ENCODE measurements at regions not wholly inside any gene's neighbourhood (a gene's known extent, or its start where the extent isn't known, plus 50 kb on each side); places are given as distances from the start of the nearest gene placed in this dataset.

- no peak for DNase-seq
Observed at GRCh38 chr16:48879223-48880122, 269.5 kb upstream of the N4BP1 start.

- DNase-seq: no peak
Observed at GRCh38 chr16:48877946-48878345, 268.0 kb upstream of the N4BP1 start.

GRCh38 chr16:48870141-48870540 is 260.2 kb upstream of the N4BP1 start:
- no peak for DNase-seq

GRCh38 chr16:48865520-48865919 is 255.5 kb upstream of the N4BP1 start:
- no peak for DNase-seq

DNA sequence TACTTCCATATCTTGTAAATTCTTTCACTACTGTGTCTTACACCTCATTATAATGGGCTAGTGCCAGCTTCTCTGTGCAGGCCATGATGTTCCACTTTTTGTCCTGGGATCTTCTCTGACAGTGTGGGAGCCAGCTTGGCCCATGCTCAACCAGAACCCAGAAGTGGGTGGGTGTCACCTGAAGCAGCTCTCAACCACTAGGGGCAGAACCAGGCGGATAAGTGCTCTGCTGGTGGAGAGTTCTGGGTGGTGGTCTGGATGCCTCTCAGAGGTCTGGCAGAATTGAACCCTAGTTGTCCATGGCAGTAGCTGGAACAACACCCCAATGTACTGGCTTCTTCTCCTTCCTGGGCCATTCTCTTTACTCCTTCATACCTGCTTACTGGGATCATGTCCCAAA is 254.1 kb upstream of the N4BP1 start:
- no peak for DNase-seq

- DNase-seq: no peak
Observed at GRCh38 chr16:48862087-48862532, 252.1 kb upstream of the N4BP1 start.

DNA sequence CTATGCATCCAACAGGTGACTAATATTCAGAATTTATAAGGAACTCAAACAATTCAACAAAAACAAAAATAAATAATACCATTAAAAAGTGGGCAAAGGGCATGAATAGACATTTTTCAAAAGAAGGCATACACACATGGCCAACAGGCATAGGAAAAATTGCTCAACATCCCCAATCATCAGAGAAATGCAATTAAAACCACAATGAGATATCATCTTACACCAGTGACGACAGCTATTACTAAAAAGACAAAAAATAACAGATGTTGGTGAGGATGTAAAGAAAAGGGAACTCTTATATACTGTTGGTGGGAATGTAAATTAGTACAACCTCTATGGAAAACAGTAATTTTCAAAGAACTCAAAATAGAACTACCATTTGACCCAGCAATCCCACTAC is 250.4 kb upstream of the N4BP1 start:
- no peak for DNase-seq

- no peak for DNase-seq
Observed at GRCh38 chr16:48852951-48853350, 243.0 kb upstream of the N4BP1 start.

- DNase-seq: no peak
Observed at GRCh38 chr16:48852458-48852857, 242.5 kb upstream of the N4BP1 start.

DNA sequence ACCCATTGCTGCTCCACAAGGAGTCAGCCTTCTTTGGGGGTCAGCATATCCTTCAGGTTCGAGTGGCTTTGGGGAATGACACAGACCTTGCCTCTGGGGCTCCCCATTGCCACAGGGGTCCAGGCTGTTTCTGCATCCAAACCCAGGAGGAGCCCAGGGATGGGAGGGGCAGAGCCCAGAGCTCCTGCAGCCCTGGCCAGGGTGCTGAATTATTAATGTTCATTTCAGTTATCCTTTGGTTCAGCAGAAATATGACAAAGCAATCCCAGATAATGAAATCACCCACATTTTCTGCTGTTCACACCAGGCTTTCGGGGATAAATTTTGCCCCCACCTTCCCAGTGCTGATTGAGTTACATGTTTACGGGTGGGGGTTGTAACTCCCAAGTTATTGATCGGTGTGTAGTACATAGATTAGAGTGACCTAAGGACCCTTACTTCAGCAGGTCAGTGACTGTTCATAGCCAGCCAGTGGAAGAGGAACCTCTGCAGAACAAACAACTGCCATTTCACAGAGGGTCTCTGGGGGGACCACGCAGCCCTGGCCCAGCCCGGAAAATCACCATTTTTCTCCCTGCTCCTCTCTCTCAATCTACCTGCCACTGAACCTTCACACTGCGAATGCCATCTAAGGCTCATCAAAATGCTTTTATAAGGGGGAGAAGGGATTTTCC is 240.3 kb upstream of the N4BP1 start:
- DNase-seq: no peak

DNA sequence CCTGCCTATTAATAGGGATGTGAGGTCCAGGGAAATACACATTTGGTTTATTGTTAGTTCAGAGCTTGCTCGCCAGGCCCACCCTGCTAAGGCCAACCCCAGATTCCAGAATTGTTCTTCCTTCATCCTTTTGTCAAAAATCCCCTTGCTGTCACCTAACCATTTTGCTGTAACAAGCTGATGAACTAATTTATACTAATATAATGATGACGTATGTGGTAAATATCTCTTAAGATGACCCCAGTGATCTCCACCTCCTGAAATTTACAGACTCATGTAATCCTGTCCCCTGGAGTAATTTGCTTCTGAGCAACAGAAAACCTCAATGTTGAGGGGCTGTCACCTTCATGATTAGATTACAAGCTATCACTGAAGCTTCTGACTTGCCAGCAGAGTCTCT is 236.3 kb upstream of the N4BP1 start:
- no peak for DNase-seq

- DNase-seq: no peak
Observed at GRCh38 chr16:48845261-48845660, 235.3 kb upstream of the N4BP1 start.

DNA sequence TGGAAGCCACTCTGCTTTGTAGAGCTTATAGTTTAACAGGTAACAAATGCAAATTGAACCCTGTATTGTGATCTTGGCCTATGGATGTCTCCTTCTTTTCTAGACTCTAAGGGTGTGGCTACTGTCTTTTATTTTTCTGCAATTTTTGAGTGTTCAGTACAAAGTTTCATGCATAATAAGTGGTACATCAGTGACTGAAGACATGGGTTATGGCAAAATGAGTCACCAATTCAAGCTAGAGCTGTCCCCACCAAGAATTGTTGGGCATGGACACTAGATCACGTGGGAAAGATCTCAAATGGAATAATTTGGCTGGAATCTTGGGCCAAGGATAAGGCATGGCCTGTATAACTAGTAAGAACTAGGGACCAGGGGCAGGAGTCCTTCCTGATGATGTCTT is 228.4 kb upstream of the N4BP1 start:
- DNase-seq: no peak

DNA sequence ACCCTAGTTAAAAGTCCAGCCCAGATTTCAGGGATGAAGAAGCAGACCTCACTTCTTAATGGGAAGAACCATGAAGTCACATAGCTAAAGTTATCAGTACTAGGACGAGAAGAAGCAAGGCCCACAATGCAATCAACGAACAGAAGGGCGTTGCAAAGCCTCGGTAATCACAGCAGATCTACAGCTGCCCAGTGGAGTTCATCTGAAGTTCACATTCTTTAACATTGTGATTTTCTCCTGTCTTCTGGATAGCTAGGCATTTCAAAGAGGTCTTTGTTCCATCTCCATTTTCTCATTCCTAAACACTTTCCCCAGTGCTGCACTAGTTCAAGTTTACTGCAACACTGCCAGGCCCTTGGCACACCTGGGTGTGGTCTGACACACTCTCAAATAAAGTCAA is 226.7 kb upstream of the N4BP1 start:
- no peak for DNase-seq

DNA sequence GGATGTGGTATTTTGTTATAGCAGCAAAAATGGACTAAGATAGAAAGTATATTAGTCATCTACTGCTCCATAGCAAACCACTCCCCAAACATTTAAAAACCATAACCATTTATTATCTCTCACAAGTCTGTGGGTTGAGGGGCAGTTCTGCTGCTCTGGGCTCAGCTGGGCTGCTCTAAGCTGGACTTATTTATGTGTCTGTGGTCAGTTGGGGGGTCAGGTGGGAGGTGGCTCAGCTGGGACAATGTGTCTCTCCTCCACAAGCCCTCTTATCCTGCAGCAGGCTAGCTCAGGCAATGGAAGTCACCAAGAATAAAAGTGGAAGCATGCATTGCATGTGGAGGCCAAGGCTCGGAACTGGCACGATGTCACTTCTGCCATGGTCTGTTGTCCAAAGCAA is 226.1 kb upstream of the N4BP1 start:
- DNase-seq: no peak

DNA sequence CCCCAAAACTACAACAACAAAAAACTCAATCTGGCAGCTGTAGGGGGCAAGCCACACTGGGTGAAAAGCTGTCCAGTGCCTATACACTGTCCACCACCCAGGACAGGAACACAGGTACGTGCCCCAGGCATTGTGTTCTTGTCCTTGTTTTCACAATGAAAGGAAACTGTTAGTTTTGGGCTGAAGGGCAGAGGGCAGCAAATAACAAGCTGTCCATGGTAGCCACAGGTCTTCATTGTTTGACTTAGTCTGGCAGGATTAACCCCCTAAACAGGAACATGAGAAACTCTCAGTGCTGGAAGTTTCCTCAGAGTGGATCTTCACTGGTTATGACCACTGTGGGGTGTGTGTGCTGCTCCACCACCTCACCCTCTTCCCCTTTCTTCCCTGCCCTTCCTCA is 224.6 kb upstream of the N4BP1 start:
- no peak for DNase-seq

DNA sequence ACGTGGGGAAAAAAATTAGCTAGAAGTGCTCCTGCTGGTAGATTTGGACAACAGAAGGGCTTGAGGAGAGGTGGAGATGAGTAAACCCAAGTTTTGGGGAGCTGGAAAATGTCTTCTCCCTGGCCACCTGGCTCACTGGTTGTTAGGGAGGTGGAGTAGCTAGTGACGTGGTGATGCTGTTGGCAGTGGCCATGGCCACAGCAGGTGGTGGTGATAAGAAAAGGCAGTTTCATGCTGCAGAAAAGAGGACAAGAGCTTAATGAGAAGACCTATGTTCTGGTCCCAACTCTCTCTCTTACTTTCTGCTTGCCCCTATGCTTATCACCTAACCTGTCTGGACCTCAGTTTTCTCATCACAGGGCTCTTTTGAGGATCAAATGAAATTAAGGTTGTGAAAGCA is 223.5 kb upstream of the N4BP1 start:
- DNase-seq: no peak

DNA sequence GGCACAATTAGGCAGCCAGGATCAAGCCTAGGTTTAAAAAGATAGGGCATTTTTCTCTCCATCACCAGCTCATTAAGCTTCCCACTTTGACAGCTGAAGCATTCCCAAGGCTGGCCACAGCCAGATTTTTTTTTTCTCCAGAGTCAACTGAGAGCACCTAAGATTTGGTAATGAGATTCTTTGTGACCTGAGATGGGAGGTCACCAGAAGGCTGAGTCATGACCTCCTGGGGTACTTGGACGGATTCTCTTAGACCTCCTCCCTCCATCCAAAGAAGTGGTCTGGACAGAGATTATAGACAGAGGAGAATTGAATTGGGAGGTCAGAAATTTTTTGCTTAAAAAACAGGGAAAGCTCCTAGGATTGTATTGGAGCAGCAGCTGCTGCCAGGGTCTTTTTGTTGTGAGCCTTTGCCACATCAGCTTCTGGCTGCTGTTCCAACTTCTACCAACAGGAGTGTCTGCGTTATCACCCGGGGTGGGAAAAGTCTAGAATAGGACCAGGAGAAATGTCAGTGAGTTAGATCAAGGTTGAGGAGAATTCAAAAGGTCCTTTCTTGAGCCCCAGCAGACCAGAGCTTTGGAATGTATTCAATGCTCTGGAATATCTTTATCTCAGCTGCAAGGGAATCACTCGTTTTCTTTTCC is 221.2 kb upstream of the N4BP1 start:
- DNase-seq: no peak

DNA sequence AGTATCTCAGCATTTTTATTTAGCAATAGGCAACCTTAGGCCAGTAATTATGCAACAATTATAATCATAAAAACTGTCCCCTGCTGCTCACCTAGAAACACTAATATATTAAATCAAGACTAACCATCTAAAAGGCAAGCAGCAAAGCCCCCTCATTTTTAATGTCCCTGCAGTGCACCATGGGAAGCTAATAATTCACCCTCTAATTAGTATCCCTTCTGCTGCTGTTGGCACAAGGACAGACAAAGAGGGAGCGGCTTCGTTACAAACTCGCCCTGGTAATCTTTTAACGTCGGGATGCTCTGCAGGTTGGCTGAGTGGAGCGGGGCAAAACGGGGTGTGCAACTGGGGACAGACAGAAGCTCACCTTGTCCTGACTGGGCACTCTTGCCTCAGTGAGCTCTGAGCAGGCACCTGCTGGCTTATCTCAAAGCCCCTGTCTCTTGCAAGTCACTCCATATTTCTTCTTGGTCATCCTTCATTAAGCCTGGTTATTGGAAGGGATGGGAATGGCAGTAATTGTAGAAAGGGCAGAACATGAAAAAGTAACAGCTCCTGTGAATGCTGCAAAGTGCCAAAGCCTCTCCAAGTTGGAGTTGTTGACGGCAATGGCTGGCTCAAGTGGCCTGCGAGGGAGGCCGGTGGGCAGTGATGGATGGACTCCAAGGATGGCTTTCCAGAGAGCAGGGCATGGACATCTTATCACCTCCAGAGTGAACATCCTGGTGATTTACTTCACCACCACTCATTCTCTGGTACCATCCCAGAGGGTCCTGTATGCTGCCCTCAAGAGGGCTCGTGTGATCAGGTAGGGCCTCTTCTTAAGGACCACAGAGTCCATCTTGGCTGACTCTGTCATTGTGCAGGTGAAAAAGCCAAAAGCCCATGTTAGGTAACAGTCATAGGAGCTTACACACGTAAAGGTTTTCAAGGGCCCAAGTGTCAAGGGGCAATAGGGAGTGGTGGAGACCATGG is 219.6 kb upstream of the N4BP1 start:
- no peak for DNase-seq

DNA sequence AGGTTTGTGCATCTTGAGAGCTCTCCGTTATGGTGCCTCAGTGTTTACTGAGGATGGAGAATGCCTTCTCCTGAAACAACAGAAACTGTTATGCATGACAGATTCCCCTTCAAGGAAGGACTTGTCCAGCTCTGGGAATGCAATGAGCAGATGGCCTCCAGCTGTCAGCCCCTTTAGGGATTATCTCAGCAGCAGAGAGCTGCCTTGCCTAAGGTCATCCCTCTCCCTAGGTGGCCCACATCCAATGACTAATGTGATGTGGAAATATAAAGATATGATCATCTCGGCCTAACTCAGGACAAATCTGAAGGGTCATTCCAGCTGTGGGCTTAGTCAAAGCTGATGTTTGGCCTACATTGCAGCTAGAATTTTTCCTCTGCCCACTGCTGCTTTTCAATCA is 214.3 kb upstream of the N4BP1 start:
- no peak for DNase-seq

GRCh38 chr16:48822431-48822830 is 212.5 kb upstream of the N4BP1 start:
- no peak for DNase-seq

GRCh38 chr16:48820379-48820778 is 210.4 kb upstream of the N4BP1 start:
- no peak for DNase-seq

DNA sequence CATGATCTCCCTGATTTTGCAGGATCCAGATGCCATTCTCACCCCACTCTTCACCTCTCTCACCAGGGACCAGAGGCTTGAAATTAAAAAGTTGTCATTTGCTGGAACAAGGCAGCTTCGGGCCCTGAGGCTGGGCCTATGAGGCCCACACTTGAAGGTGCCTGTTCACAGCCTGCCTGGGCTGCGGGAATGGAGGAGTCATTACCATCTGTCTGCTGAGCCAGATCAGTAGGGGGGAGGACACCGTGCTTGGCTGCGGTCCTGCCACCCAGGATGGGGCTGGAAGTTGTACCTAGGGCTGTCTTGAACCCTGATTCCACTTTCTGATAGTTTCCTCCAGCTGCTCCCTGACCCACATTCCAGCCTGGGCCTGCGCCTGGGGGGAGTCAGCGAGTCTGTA is 208.3 kb upstream of the N4BP1 start:
- DNase-seq: no peak

Data from stimulated activated CD4-positive, alpha-beta T cell treated with anti-CD3 and anti-CD28 coated beads, Interleukin-2, amount 100 ng/mL, for 24 hours (primary cell).